SK-MEL-5 (cell line): ENCODE measurements at regions not wholly inside any gene's neighbourhood (a gene's known extent, or its start where the extent isn't known, plus 50 kb on each side); places are given as distances from the start of the nearest gene placed in this dataset.
"Not testable (repeated sequence)": the region's sequence is repeated elsewhere in the genome, so short reads cannot be mapped to it uniquely, and the experiment has no call there.

Source experiments
- DNase-seq: peaks from one replicate; pipeline ENCODE4 v3.0.0-alpha.2; 2016; ENCODE audit warnings: low read depth, low spot score
- in situ Hi-C: cut with HindIII; loops from 2 replicates; pipeline ENCODE4 v1.10.0; 2016; ENCODE audit warnings: low sequenced_read_pairs, high pct_unique_total_duplicates, low pct_unique_long_range_greater_than_20kb

GRCh38 chr3:140848666-140849065, 93.0 kb upstream of the SLC25A36 start:
- in situ Hi-C loops: no loop called here
- DNase-seq: no peak

- no peak for DNase-seq
- in situ Hi-C loops: no loop called here
These were observed 91.3 kb upstream of the SLC25A36 start for GRCh38 chr3:140850210-140850955.

GRCh38 chr3:140854961-140855360, 86.7 kb upstream of the SLC25A36 start:
- in situ Hi-C loops: no loop called here
- no peak for DNase-seq

- in situ Hi-C loops: no loop called here
- DNase-seq: no peak
These were observed 84.7 kb upstream of the SLC25A36 start for GRCh38 chr3:140856905-140857304.

GRCh38 chr3:140857993-140858392, 83.6 kb upstream of the SLC25A36 start:
- in situ Hi-C loops: no loop called here
- DNase-seq: no peak

- in situ Hi-C loops: no loop called here
- no peak for DNase-seq
These were observed 81.9 kb upstream of the SLC25A36 start for GRCh38 chr3:140859592-140860336.

- peak; percentile 78 for DNase-seq
- in situ Hi-C loops: no loop called here
These were observed 78.0 kb upstream of the SLC25A36 start for GRCh38 chr3:140863580-140864009.

GRCh38 chr3:140870351-140870750, 71.3 kb upstream of the SLC25A36 start:
- in situ Hi-C loops: no loop called here
- no peak for DNase-seq

GRCh38 chr3:140871022-140871421, 70.6 kb upstream of the SLC25A36 start:
- in situ Hi-C loops: no loop called here
- no peak for DNase-seq

- DNase-seq, in situ Hi-C loops: not testable (repeated sequence)
These were observed 69.5 kb upstream of the SLC25A36 start for GRCh38 chr3:140872165-140872564.

- in situ Hi-C loops: no loop called here
- DNase-seq: no peak
These were observed 58.1 kb upstream of the SLC25A36 start for GRCh38 chr3:140883428-140884040.

GRCh38 chr3:140885697-140886096, 55.9 kb upstream of the SLC25A36 start:
- in situ Hi-C loops: not testable (repeated sequence)

More at GRCh38 chr3:140885697-140886096, 55.9 kb upstream of the SLC25A36 start:
- DNase-seq: not testable (repeated sequence)
